Panc1 (cell line): ENCODE measurements at regions not wholly inside any gene's neighbourhood (a gene's known extent, or its start where the extent isn't known, plus 50 kb on each side); places are given as distances from the start of the nearest gene placed in this dataset.

ENCODE experiments used
- ATAC-seq: fragments of 200-7000 bp; cut with Tn5 transposase; 2 replicates; pipeline ENCODE4 v1.9.1; 2020; ENCODE audit warnings: mild to moderate bottlenecking, moderate library complexity
- BruUV-seq: library from RNA; stranded (reverse); fragments of 400-500 nt; replicated peaks from 2 replicates; lab custom pipeline; 2021; lab: Mats Ljungman, UMichigan
- CTCF ChIA-PET: fragments of 300-600 bp; sonication (Branson Sonifier 250); formaldehyde crosslinking; loops from one replicate; lab custom pipeline; 2022; ENCODE audit warnings: antibody characterized with exemption; lab: Charles Lee
- POLR2A ChIA-PET: fragments of 300-600 bp; sonication (Branson Sonifier 250); formaldehyde crosslinking; loops from one replicate; lab custom pipeline; 2022; ENCODE audit warnings: antibody characterized with exemption; lab: Charles Lee
- DNase-seq: peaks from one replicate; pipeline ENCODE4 v3.0.0-alpha.2; 2010; ENCODE audit warnings: low read depth, low spot score
- H3K27ac ChIP-seq: 2 replicates; pipeline ENCODE4 v1.5.1; 2011; ENCODE audit warnings: mild to moderate bottlenecking, low read length, inconsistent platforms
- H3K27me3 ChIP-seq: fragments of 200-500 bp; sonication (Bioruptor generic); 2 replicates; pipeline ENCODE4 v1.6.0; 2014; ENCODE audit warnings: low read length, inconsistent platforms; ENCODE audit not compliant: control insufficient read depth, insufficient read depth
- H3K36me3 ChIP-seq: fragments of 200-500 bp; sonication (Bioruptor generic); 2 replicates; pipeline ENCODE4 v1.5.1; 2014; ENCODE audit warnings: inconsistent platforms, mild to moderate bottlenecking, low read length, moderate library complexity; ENCODE audit not compliant: control insufficient read depth, insufficient read depth
- H3K4me1 ChIP-seq: 2 replicates; pipeline ENCODE4 v1.5.1; 2011; ENCODE audit warnings: inconsistent platforms, mild to moderate bottlenecking, low read length, moderate library complexity; ENCODE audit not compliant: control insufficient read depth, insufficient read depth
- H3K4me3 ChIP-seq, 2 experiments: 2 replicates each; pipeline ENCODE4 v1.5.1; 2011 to 2012; ENCODE audit warnings: low read depth in 2 of 2, low read length in 2 of 2, mild to moderate bottlenecking in 2 of 2, inconsistent platforms in 1 of 2, moderate library complexity in 1 of 2
- H3K9me3 ChIP-seq: fragments of 200-500 bp; sonication (Bioruptor generic); 2 replicates; pipeline ENCODE4 v1.5.1; 2014; ENCODE audit warnings: low read depth, mild to moderate bottlenecking, inconsistent platforms, low read length, moderate library complexity; ENCODE audit not compliant: control insufficient read depth, insufficient read depth
- CTCF ChIP-seq: fragments of 450-650 bp; IDR thresholded peaks from 2 replicates; pipeline ENCODE4 v1.5.1; 2017; ENCODE audit warnings: mild to moderate bottlenecking
- POLR2AphosphoS5 ChIP-seq: IDR thresholded peaks from 2 replicates; pipeline ENCODE4 v1.6.1; 2012; ENCODE audit warnings: mild to moderate bottlenecking, low read depth, low read length, moderate library complexity
- REST ChIP-seq, 2 experiments: IDR thresholded peaks; 2 replicates each; pipeline ENCODE4 v1.6.1; 2011 to 2012; ENCODE audit warnings: low read depth in 2 of 2, control low read depth in 1 of 2, low read length in 1 of 2, mild to moderate bottlenecking in 1 of 2, moderate library complexity in 1 of 2; ENCODE audit not compliant: insufficient read depth in 1 of 2
- SIN3A ChIP-seq: IDR thresholded peaks from 2 replicates; pipeline ENCODE4 v1.6.1; 2012; ENCODE audit warnings: low read depth, mild to moderate bottlenecking, low read length, moderate library complexity, borderline replicate concordance; ENCODE audit not compliant: insufficient read depth
- TCF7L2 ChIP-seq: IDR thresholded peaks from 2 replicates; pipeline ENCODE4 v1.6.1; 2011; ENCODE audit warnings: mild to moderate bottlenecking, low read depth, low read length, inconsistent platforms
- in situ Hi-C: cut with HindIII; loops from 2 replicates; pipeline ENCODE4 v1.10.0; 2016; ENCODE audit warnings: low sequenced_read_pairs, low pct_unique_long_range_greater_than_20kb
- intact Hi-C: fragments of 100-400 bp; cut with micrococcal nuclease; formaldehyde crosslinking; loops from one replicate; pipeline ENCODE4 v1.10.0; 2022; ENCODE audit not compliant: unreplicated experiment

GRCh38 chr12:75716291-75717025 is 205.0 kb upstream of the KRR1 start:
- POLR2A ChIA-PET = no interaction called here
- CTCF ChIA-PET = no interaction called here
- BruUV-seq = no TSS peak
- no peak for ATAC-seq
- Histone ChIP-seq H3K4me3 (no peak overlapping the region), H3K4me1 (peaks cover 56% of the 10 kb centered on the region), H3K27me3 (no peaks in the 10 kb centered on the region), H3K9me3 (peaks cover 16% of the 10 kb centered on the region; the same call in 1 of the 2 replicates), H3K27ac (peak overlapping the region; percentile 100), H3K36me3 (no peaks in the 10 kb centered on the region)
- no peak for DNase-seq
- in situ Hi-C loops (no loop called here), intact Hi-C loops (no loop called here)
- TF ChIP-seq SIN3A = no peak
- TF ChIP-seq REST (IDR thresholded peaks at IDR 0.05; ENCODE audit: insufficient read depth in 1 of 2, low read depth in 2 of 2, low read length in 1 of 2) = no peak
- TF ChIP-seq TCF7L2 = no peak
- TF ChIP-seq POLR2AphosphoS5 = no peak
- TF ChIP-seq CTCF = no peak

DNA sequence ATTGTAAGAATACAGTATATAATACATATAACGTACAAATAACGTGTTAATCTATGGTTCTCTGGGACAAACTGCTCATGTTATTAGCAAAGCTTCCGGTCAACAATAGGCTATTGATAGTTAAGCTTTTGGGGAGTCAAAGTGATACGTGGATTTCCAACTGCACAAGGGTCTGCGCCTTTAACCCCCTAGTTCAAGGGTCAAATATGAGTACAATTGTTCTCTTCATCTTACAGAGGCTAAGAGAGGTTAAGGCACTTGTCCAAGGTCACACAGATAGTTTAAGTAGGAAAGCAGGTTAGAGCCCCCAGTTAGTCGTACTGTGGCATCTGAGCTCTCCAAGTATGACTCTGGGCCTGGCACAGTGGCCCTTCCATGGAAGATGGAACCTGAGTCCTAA is 204.3 kb upstream of the KRR1 start:
- TF ChIP-seq SIN3A (no peak), REST (IDR thresholded peaks at IDR 0.05; ENCODE audit: insufficient read depth in 1 of 2, low read depth in 2 of 2, low read length in 1 of 2) (no peak), CTCF (no peak)
- CTCF ChIA-PET = no interaction called here
- intact Hi-C loops (no loop called here), in situ Hi-C loops (no loop called here)
- Histone ChIP-seq H3K36me3 (no peaks in the 10 kb centered on the region), H3K27me3 (no peaks in the 10 kb centered on the region), H3K4me1 (peaks cover 48% of the 10 kb centered on the region), H3K27ac (peak overlapping the region; percentile 100), H3K4me3 (no peak overlapping the region), H3K9me3 (peaks cover 16% of the 10 kb centered on the region; the same call in 1 of the 2 replicates)
- no TSS peak for BruUV-seq
- ATAC-seq (no peak), DNase-seq (no peak)
- POLR2A ChIA-PET = no interaction called here
